Vagina (tissue), 2 donors: ENCODE measurements at regions not wholly inside any gene's neighbourhood (a gene's known extent, or its start where the extent isn't known, plus 50 kb on each side); places are given as distances from the start of the nearest gene placed in this dataset.

ENCODE experiments used
- DNase-seq, 2 donors: peaks; one replicate each; pipeline ENCODE4 v3.0.0-alpha.2; 2017; ENCODE audit errors: extremely low spot score in 2 of 2
- H3K27ac ChIP-seq: fragments of 200-600 bp; sonication (generic); one replicate; pipeline ENCODE4 v1.5.1; 2019
- H3K27me3 ChIP-seq: fragments of 200-600 bp; sonication (generic); one replicate; pipeline ENCODE4 v1.5.1; 2019
- H3K36me3 ChIP-seq, 2 donors: fragments of 200-600 bp; sonication (generic); one replicate each; pipeline ENCODE4 v1.5.1; 2017 to 2019
- H3K4me1 ChIP-seq: fragments of 200-600 bp; sonication (generic); one replicate; pipeline ENCODE4 v1.5.1; 2019
- H3K4me3 ChIP-seq, 2 donors: fragments of 200-600 bp; sonication (generic); 1 replicate in 1 of 2; 2 replicates in 1 of 2; pipeline ENCODE4 v1.5.1; 2016 to 2019
- H3K9me3 ChIP-seq: fragments of 200-600 bp; sonication (generic); one replicate; pipeline ENCODE4 v1.5.1; 2019
- CTCF ChIP-seq, 3 experiments: fragments of 450-650 bp in 2 of 3; fragments of 200-600 bp in 1 of 3; sonication (generic) in 1 of 3; IDR thresholded peaks; one replicate each; pipeline ENCODE4 v1.5.1; 2017 to 2019; ENCODE audit warnings: antibody characterized with exemption in 3 of 3, mild to moderate bottlenecking in 2 of 3, moderate library complexity in 2 of 3
- POLR2A ChIP-seq, 2 donors: fragments of 450-650 bp; IDR thresholded peaks; one replicate each; pipeline ENCODE4 v1.6.1; 2017; ENCODE audit warnings: antibody characterized with exemption in 2 of 2, mild to moderate bottlenecking in 2 of 2, moderate library complexity in 2 of 2
- POLR2AphosphoS5 ChIP-seq, 2 donors: sonication (generic); formaldehyde crosslinking; IDR thresholded peaks; one replicate each; pipeline ENCODE4 v1.9.0; 2017; ENCODE audit warnings: antibody characterized with exemption in 2 of 2, mild to moderate bottlenecking in 2 of 2, low read depth in 1 of 2; ENCODE audit not compliant: insufficient read depth in 1 of 2
- intact Hi-C: fragments of 100-400 bp; cut with DNase I; formaldehyde crosslinking; loops from one replicate; pipeline ENCODE4 v1.15.1; 2023

GRCh38 chr11:98703779-98704556 lies 316.8 kb upstream of the CNTN5 start:
- intact Hi-C loops: no loop called here
- H3K27me3 ChIP-seq: no peaks in the 10 kb centered on the region
- TF ChIP-seq POLR2A (IDR thresholded peaks at IDR 0.05) (no peak), POLR2AphosphoS5 (IDR thresholded peaks at IDR 0.05; ENCODE audit: insufficient read depth in 1 of 2, low read depth in 1 of 2) (no peak), CTCF (IDR thresholded peaks at IDR 0.05) (no peak)
- no peak overlapping the region for H3K27ac ChIP-seq
- H3K4me1 ChIP-seq: no peaks in the 10 kb centered on the region
- no peak overlapping the region for H3K4me3 ChIP-seq
- DNase-seq: no peak
- H3K36me3 ChIP-seq: no peaks in the 10 kb centered on the region
- no peaks in the 10 kb centered on the region for H3K9me3 ChIP-seq

GRCh38 chr11:98710026-98710425 lies 310.7 kb upstream of the CNTN5 start:
- intact Hi-C loops: no loop called here
- Histone ChIP-seq H3K27ac (no peak overlapping the region), H3K9me3 (no peaks in the 10 kb centered on the region), H3K4me1 (no peaks in the 10 kb centered on the region), H3K4me3 (no peak overlapping the region), H3K36me3 (no peaks in the 10 kb centered on the region), H3K27me3 (no peaks in the 10 kb centered on the region)
- no peak for DNase-seq
- TF ChIP-seq POLR2AphosphoS5 (IDR thresholded peaks at IDR 0.05; ENCODE audit: insufficient read depth in 1 of 2, low read depth in 1 of 2) (no peak), CTCF (IDR thresholded peaks at IDR 0.05) (no peak), POLR2A (IDR thresholded peaks at IDR 0.05) (no peak)

DNA sequence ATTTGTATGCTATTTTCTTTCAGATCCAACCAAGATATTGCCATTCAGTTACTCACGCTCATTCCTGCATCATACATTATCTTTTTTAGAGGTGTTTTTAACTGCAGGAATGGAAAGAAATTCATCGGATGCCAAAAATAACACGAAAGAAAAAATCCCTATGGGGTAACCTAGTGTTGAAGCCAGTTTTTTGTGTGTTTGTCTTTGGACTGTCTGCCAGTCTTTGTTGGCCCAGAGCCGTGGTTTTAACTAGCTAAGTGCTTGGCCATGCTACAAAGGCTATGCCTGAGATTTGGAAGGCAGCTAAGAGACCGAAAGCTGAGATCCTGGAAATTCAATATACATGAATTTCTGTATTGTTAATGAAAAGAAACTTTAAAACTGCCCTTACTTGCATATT lies 309.8 kb upstream of the CNTN5 start:
- H3K36me3 ChIP-seq: no peaks in the 10 kb centered on the region
- intact Hi-C loops: no loop called here
- no peak overlapping the region for H3K4me3 ChIP-seq
- DNase-seq: no peak
- TF ChIP-seq POLR2A (IDR thresholded peaks at IDR 0.05) (no peak), POLR2AphosphoS5 (IDR thresholded peaks at IDR 0.05; ENCODE audit: insufficient read depth in 1 of 2, low read depth in 1 of 2) (no peak), CTCF (IDR thresholded peaks at IDR 0.05) (no peak)
- no peaks in the 10 kb centered on the region for H3K4me1 ChIP-seq
- H3K27ac ChIP-seq: no peak overlapping the region
- H3K27me3 ChIP-seq: no peaks in the 10 kb centered on the region
- H3K9me3 ChIP-seq: no peaks in the 10 kb centered on the region

DNA sequence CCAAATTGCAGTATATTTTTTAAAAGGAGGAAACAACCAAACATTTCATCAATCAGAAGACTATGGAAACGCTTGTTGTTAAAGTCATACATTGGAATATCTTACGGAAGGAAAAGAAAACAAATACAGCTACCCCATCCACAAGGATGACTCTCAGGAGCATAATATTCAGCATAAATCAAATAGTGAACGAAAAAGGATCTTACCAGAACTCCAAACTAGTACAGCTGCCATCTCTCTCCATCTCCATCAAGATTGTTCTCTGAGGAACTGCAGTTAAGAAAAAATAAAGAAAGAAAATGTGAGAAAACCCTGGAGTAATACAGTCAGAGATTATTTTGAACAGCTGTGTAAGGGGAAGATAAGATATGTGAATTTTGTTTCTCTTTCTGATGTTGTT lies 299.8 kb upstream of the CNTN5 start:
- DNase-seq: no peak
- intact Hi-C loops: no loop called here

More for the DNA sequence above, 299.8 kb upstream of the CNTN5 start:
- no peak overlapping the region for H3K27ac ChIP-seq
- TF ChIP-seq CTCF (IDR thresholded peaks at IDR 0.05): no peak
- no peak for TF ChIP-seq POLR2AphosphoS5 (IDR thresholded peaks at IDR 0.05; ENCODE audit: insufficient read depth in 1 of 2, low read depth in 1 of 2)
- TF ChIP-seq POLR2A (IDR thresholded peaks at IDR 0.05): no peak
- no peaks in the 10 kb centered on the region for H3K4me1 ChIP-seq
- H3K9me3 ChIP-seq: no peaks in the 10 kb centered on the region
- H3K4me3 ChIP-seq: no peak overlapping the region
- no peaks in the 10 kb centered on the region for H3K27me3 ChIP-seq
- no peaks in the 10 kb centered on the region for H3K36me3 ChIP-seq
